Activated CD8-positive, alpha-beta T cell treated with anti-CD3 and anti-CD28 coated beads for 36 hours (primary cell): ENCODE measurements at regions not wholly inside any gene's neighbourhood (a gene's known extent, or its start where the extent isn't known, plus 50 kb on each side); places are given as distances from the start of the nearest gene placed in this dataset.

Experiments used
- ATAC-seq: fragments of 200-7000 bp; cut with Tn5 transposase; one replicate; pipeline ENCODE4 v1.10.0; 2021; ENCODE audit warnings: mild to moderate bottlenecking, moderate library complexity
- CTCF ChIA-PET: fragments of 350-600 bp; sonication (Branson Sonifier 250); formaldehyde crosslinking; loops from one replicate; lab custom pipeline; 2021; ENCODE audit warnings: antibody characterized with exemption; lab: Charles Lee
- POLR2A ChIA-PET: fragments of 350-600 bp; sonication (Branson Sonifier 250); formaldehyde crosslinking; loops from one replicate; lab custom pipeline; 2021; ENCODE audit warnings: antibody characterized with exemption; lab: Charles Lee
- DNase-seq: peaks from one replicate; pipeline ENCODE4 v3.0.0-alpha.2; 2020
- H3K27ac Mint-ChIP-seq: one replicate; pipeline ENCODE4 v1.8.0; 2021; ENCODE audit warnings: mild to moderate bottlenecking, mixed read lengths
- H3K27me3 Mint-ChIP-seq: one replicate; pipeline ENCODE4 v1.8.0; 2021; ENCODE audit warnings: mixed read lengths
- H3K36me3 Mint-ChIP-seq: one replicate; pipeline ENCODE4 v1.8.0; 2021; ENCODE audit warnings: low read depth, mixed read lengths
- H3K4me1 Mint-ChIP-seq: one replicate; pipeline ENCODE4 v1.8.0; 2021; ENCODE audit warnings: low read depth, mixed read lengths
- H3K4me3 Mint-ChIP-seq: one replicate; pipeline ENCODE4 v1.8.0; 2021; ENCODE audit warnings: mild to moderate bottlenecking, moderate library complexity, mixed read lengths
- H3K9me3 Mint-ChIP-seq: one replicate; pipeline ENCODE4 v1.8.0; 2021; ENCODE audit warnings: mixed read lengths
- intact Hi-C: fragments of 100-400 bp; cut with micrococcal nuclease; formaldehyde crosslinking; loops from one replicate; pipeline ENCODE4 v1.10.0; 2022
- TF ChIP-seq, protein P1 (sequence below): fragments of 200-600 bp; IDR thresholded peaks from one replicate; pipeline ENCODE4 v1.8.0; 2022; ENCODE audit warnings: antibody characterized with exemption, mild to moderate bottlenecking

DNA sequence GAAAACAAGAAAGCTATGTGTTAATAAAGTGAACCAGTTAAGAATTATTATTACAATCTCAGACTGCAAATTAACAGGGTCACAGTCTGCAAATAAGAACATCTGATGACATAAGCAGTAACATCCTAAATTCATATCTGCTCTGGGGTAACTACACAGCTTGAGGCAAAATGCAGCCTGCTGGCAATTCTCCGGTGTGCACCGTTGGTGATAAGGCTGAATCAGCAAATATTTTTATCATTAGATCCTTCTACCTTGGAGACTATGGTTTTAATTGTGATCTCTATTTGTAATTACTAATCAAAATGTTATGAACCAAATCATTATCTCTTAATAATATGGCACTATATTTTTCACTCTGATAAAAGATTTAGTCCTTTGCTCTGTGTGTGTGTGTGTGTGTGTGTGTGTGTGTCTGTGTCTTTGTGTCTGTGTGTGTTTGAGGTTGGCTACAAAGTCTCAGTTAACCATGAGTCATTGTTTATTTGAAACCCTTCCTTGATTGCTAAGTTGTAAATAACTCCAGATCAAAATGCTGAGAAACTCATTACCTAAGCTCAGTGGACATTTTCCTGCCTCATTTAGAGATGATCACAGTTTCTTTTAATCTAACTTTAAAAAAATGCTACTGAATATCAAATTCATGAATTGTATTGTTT is 442.6 kb downstream of the GXYLT1 start:
- POLR2A ChIA-PET, result no interaction called here
- H3K9me3 Mint-ChIP-seq, result no peaks in the 10 kb centered on the region
- no peak for ATAC-seq
- no peak for DNase-seq
- no peaks in the 10 kb centered on the region for H3K36me3 Mint-ChIP-seq
- H3K4me1 Mint-ChIP-seq, result no peaks in the 10 kb centered on the region
- CTCF ChIA-PET, result no interaction called here
- no peak overlapping the region for H3K27ac Mint-ChIP-seq
- intact Hi-C loops, result no loop called here
- H3K27me3 Mint-ChIP-seq, result peaks cover 2% of the 10 kb centered on the region
- TF ChIP-seq, protein P1, sequence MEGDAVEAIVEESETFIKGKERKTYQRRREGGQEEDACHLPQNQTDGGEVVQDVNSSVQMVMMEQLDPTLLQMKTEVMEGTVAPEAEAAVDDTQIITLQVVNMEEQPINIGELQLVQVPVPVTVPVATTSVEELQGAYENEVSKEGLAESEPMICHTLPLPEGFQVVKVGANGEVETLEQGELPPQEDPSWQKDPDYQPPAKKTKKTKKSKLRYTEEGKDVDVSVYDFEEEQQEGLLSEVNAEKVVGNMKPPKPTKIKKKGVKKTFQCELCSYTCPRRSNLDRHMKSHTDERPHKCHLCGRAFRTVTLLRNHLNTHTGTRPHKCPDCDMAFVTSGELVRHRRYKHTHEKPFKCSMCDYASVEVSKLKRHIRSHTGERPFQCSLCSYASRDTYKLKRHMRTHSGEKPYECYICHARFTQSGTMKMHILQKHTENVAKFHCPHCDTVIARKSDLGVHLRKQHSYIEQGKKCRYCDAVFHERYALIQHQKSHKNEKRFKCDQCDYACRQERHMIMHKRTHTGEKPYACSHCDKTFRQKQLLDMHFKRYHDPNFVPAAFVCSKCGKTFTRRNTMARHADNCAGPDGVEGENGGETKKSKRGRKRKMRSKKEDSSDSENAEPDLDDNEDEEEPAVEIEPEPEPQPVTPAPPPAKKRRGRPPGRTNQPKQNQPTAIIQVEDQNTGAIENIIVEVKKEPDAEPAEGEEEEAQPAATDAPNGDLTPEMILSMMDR, result no peak
- no peak overlapping the region for H3K4me3 Mint-ChIP-seq

- ChIA-PET CTCF (no interaction called here), POLR2A (no interaction called here)
- intact Hi-C loops, result no loop called here
- ATAC-seq (no peak), DNase-seq (no peak)
- no peaks in the 10 kb centered on the region for H3K36me3 Mint-ChIP-seq
- peaks cover 2% of the 10 kb centered on the region for H3K27me3 Mint-ChIP-seq
- no peaks in the 10 kb centered on the region for H3K9me3 Mint-ChIP-seq
- H3K4me3 Mint-ChIP-seq, result no peak overlapping the region
- TF ChIP-seq, protein P1, result no peak
- no peak overlapping the region for H3K27ac Mint-ChIP-seq
- no peaks in the 10 kb centered on the region for H3K4me1 Mint-ChIP-seq
Observed at GRCh38 chr12:41700940-41701339, 443.7 kb downstream of the GXYLT1 start.

DNA sequence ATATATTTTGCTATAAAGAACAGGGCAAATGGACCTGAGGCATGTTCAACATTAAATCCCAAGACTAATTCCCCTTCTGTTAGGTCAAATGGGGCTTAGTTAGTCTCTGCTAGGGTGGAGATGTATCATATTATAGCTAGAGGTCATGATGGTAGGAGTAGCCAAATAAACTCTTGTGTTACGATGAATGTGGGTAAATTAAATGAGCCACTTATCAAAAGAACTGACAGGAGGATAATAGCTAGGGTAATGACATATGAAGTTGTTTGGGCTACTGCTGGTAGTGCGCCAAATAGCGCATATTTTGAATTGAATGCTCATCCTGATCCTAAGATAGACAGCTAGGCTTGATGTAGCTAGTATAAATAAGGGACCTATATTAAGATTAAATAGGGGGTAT is 445.0 kb downstream of the GXYLT1 start:
- POLR2A ChIA-PET, result no interaction called here
- TF ChIP-seq, protein P1, result no peak
- CTCF ChIA-PET, result interaction anchor here (0.5 kb wide), 1 partner anchor 1897 kb away, joined by 3 read pairs; no protein-coding TSS in a partner anchor
- ATAC-seq (no peak), DNase-seq (no peak)
- H3K27me3 Mint-ChIP-seq, result peaks cover 2% of the 10 kb centered on the region
- no peaks in the 10 kb centered on the region for H3K9me3 Mint-ChIP-seq
- no peaks in the 10 kb centered on the region for H3K4me1 Mint-ChIP-seq
- intact Hi-C loops, result no loop called here
- no peak overlapping the region for H3K4me3 Mint-ChIP-seq
- H3K36me3 Mint-ChIP-seq, result no peaks in the 10 kb centered on the region
- no peak overlapping the region for H3K27ac Mint-ChIP-seq

- H3K27ac Mint-ChIP-seq, result no peak overlapping the region
Observed at GRCh38 chr12:41697161-41697560, 447.5 kb downstream of the GXYLT1 start.

GRCh38 chr12:41684997-41685396 is 459.7 kb downstream of the GXYLT1 start:
- H3K4me1 Mint-ChIP-seq, result no peaks in the 10 kb centered on the region
- no peak for ATAC-seq
- H3K36me3 Mint-ChIP-seq, result no peaks in the 10 kb centered on the region
- H3K4me3 Mint-ChIP-seq, result no peak overlapping the region
- CTCF ChIA-PET, result no interaction called here
- no peaks in the 10 kb centered on the region for H3K9me3 Mint-ChIP-seq
- intact Hi-C loops, result no loop called here
- POLR2A ChIA-PET, result no interaction called here
- TF ChIP-seq, protein P1, result no peak
- no peak for DNase-seq
- H3K27ac Mint-ChIP-seq, result no peak overlapping the region
- no peaks in the 10 kb centered on the region for H3K27me3 Mint-ChIP-seq

More at GRCh38 chr12:41697161-41697560, 447.5 kb downstream of the GXYLT1 start:
- CTCF ChIA-PET, result no interaction called here
- ATAC-seq (no peak), DNase-seq (no peak)
- Mint-ChIP-seq H3K4me1 (no peaks in the 10 kb centered on the region), H3K27me3 (no peaks in the 10 kb centered on the region), H3K4me3 (no peak overlapping the region), H3K9me3 (no peaks in the 10 kb centered on the region), H3K36me3 (no peaks in the 10 kb centered on the region)
- intact Hi-C loops, result no loop called here
- POLR2A ChIA-PET, result no interaction called here
- TF ChIP-seq, protein P1, result no peak
